Mammary epithelial cell (primary cell): ENCODE measurements at regions not wholly inside any gene's neighbourhood (a gene's known extent, or its start where the extent isn't known, plus 50 kb on each side); places are given as distances from the start of the nearest gene placed in this dataset.

Source experiments
- CTCF ChIP-seq, 2 donors: IDR thresholded peaks in 1 of 2; conservative IDR thresholded peaks in 1 of 2; 2 replicates each; pipeline ENCODE4 v1.5.1; 2011 to 2012; ENCODE audit warnings: inconsistent platforms in 2 of 2, low read length in 2 of 2, mild to moderate bottlenecking in 2 of 2, control low read depth in 1 of 2, low read depth in 1 of 2; ENCODE audit not compliant: insufficient read depth in 1 of 2; ENCODE audit errors: extremely low read depth in 1 of 2
- EZH2 ChIP-seq: IDR thresholded peaks from 2 replicates; pipeline ENCODE4 v1.6.1; 2012; ENCODE audit warnings: low read length, inconsistent platforms, borderline replicate concordance

- no peak for TF ChIP-seq CTCF (conservative IDR thresholded peaks at IDR 0.05 in 1 of 2, IDR thresholded peaks at IDR 0.05 in 1 of 2; ENCODE audit: extremely low read depth in 1 of 2, insufficient read depth in 1 of 2, low read depth in 1 of 2, low read length in 2 of 2)
- TF ChIP-seq EZH2, result no peak
These were observed 769.9 kb downstream of the QKI start for GRCh38 chr6:164184410-164184809.
